ENCODE measurements at regions not wholly inside any gene's neighbourhood (a gene's known extent, or its start where the extent isn't known, plus 50 kb on each side); places are given as distances from the start of the nearest gene placed in this dataset.

DNA sequence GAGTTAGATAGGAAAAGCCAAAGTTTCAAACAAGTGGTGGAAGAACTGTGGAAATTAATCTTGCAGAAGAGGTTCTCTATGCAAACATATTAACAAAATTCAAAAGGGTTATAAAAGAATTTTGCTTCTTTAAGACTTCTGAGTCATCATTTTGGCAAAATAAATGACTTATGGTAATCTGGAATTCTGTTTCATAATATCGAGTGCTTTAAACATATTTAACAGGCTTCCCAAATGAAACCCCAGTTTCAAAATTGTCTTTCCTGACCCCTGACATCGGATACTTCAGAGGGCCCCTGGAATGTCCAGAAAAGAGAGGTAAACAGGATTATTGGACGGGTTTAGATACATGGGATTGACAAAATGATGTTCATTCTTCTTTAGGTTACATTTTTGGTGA lies 444.6 kb downstream of the HTR7 start:
- no peaks in the 10 kb centered on the region for H3K4me1 Mint-ChIP-seq
- H3K9me3 Mint-ChIP-seq = peaks cover 13% of the 10 kb centered on the region
- H3K27ac Mint-ChIP-seq = no peak overlapping the region
- no peak for ATAC-seq
- H3K27me3 Mint-ChIP-seq = no peaks in the 10 kb centered on the region
- no peak for DNase-seq
- no peak overlapping the region for H3K4me3 Mint-ChIP-seq
- peaks cover 1% of the 10 kb centered on the region for H3K36me3 Mint-ChIP-seq (ENCODE audit: low read depth)

DNA sequence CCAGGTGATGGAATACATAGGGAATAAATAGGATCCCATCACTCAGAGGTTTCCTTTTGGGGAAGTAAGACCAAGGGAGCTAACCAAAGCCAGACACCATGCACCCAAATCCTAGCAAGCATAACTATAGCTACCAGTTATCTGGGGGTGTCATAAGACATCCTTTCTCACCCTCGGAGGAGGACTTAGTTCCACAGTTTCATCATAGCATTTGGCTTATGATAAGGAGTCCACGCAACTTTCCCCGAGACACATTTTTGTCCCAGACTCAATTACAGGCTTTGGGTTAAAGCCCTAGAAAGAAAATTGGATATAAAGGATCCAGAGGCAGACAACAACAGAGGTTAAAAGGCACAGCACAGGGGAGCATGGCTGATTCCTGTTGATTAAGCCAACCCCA lies 442.9 kb downstream of the HTR7 start:
- Mint-ChIP-seq H3K27ac (no peak overlapping the region), H3K9me3 (peaks cover 10% of the 10 kb centered on the region), H3K27me3 (no peaks in the 10 kb centered on the region), H3K36me3 (ENCODE audit: low read depth) (peaks cover 1% of the 10 kb centered on the region), H3K4me1 (no peaks in the 10 kb centered on the region), H3K4me3 (no peak overlapping the region)
- DNase-seq (no peak), ATAC-seq (no peak)

DNA sequence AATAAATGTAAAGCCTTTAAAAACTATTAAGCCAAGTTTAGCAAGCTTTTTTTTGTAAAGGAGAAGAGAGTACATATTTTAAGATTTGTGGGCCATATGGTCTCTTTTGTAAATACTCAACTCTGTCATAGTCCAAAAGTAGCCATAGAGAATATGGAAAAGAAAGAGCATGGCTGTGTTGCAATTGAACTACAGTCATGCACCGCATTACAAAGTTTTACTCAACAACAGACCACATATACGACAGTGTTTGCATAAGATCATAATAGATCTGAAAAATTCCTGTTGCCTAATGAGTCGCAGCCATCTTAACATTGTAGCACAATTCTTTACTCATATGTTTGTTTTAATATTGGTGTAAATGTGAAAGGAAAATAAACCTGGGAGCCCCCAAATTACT lies 440.8 kb downstream of the HTR7 start:
- Mint-ChIP-seq H3K27ac (no peak overlapping the region), H3K4me1 (no peaks in the 10 kb centered on the region), H3K9me3 (peaks cover 4% of the 10 kb centered on the region), H3K27me3 (no peaks in the 10 kb centered on the region), H3K36me3 (ENCODE audit: low read depth) (no peaks in the 10 kb centered on the region), H3K4me3 (no peak overlapping the region)
- DNase-seq (no peak), ATAC-seq (no peak)

DNA sequence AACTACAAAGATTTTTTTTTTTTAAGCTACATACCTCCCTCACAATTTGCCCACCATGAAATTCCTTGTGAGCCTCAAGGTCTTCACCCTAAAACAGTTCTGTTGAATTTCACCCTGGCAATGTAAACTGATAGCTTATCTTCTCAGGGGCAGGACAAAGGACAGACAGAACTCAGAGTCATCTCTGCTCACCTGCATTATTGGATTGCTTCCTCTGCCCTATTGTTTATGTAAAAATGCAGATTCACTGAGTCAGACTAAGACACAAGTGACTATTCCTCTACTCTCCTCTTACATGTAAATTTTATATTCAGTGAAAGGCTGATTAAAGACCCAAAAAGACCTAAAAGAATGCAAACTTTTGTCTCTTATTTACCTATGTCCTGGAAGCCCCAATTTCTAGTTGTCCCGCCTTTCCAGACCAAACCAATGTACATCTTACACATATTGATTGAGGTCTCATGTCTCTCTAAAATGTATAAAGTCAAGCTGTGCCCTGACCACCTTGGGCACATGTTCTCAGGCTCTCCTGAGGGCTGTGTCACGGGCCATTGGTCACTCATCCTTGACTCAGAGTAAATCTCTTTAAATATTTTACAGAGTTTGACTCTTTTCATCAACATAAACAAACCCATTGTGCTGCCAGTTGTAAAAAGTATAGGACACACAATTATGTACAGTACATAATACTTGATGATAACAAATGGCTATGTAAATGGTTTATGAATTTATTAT lies 440.2 kb downstream of the HTR7 start:
- DNase-seq (no peak), ATAC-seq (no peak)

DNA sequence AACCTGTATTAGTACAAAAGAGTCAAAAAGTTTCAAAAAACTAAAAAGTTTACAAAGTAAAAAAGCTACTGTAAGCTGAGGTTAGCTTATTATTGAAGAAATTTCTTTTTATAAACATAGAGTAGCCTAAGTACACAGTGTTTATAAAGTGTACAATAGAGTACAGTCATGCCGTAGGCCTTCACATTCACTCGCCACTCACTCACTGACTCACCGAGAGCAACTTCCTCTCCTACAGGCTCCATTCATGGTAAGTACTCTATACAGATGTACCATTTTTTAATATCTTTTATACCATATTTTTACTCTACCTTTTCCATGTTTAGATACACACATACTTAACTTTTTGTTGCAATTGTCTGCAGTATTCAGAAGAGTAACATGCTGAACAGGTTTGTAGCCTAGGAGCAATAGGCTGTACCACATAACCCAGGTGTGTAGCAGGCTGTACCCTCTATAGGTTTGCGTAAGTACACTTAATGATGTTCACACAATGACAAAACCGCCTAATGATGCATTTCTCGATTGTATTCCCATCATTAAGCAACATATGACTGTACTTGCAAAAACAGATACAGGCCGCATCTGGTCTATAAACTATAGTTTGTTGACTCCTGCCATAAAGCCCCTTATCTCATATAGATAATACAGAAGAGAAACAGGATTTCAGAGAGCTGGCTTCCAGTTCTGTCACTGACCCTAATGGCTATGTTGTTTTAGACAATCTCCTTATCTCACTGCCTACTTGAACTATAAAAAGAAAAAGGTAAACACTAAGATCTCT lies 438.8 kb downstream of the HTR7 start:
- Mint-ChIP-seq H3K27me3 (no peaks in the 10 kb centered on the region), H3K36me3 (ENCODE audit: low read depth) (no peaks in the 10 kb centered on the region), H3K27ac (no peak overlapping the region), H3K9me3 (peaks cover 9% of the 10 kb centered on the region), H3K4me3 (no peak overlapping the region), H3K4me1 (no peaks in the 10 kb centered on the region)
- ATAC-seq = no peak
- no peak for DNase-seq

More for the DNA sequence above, 440.2 kb downstream of the HTR7 start:
- Mint-ChIP-seq H3K4me1 (no peaks in the 10 kb centered on the region), H3K4me3 (no peak overlapping the region), H3K27me3 (no peaks in the 10 kb centered on the region), H3K9me3 (peaks cover 4% of the 10 kb centered on the region), H3K36me3 (ENCODE audit: low read depth) (no peaks in the 10 kb centered on the region), H3K27ac (no peak overlapping the region)

DNA sequence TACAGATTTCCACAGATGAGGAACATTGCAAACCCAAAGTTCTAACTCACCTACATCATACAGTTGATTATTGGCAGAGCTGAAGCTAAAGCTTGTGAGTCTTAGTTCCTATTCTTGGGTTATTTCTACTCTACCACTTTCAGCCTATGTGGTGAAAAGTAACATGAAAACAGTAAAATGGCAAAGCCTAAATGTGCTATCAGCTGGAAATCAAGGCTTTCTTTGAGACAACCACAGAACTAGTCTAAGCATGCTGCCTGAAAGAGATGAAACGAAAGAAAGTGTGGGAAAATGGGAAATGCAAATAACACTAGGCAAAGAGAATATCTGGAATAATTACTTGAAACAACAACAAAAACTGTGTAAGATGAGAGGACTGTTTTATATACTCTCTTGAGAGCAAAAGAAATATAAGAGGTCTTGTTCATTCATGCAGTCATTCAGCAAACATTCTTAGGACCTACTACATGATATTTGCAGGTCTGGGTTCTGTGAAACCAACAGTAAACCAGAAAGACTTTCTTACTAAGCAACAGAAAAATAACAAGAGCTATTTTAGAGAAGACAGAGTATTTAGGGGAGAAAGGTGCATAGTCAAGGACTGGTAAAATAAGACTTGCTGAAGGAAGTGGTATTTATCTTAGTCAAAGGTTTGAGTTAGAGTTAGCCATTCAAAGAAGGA lies 437.1 kb downstream of the HTR7 start:
- Mint-ChIP-seq H3K4me3 (no peak overlapping the region), H3K27me3 (no peaks in the 10 kb centered on the region), H3K4me1 (no peaks in the 10 kb centered on the region), H3K9me3 (peaks cover 9% of the 10 kb centered on the region), H3K36me3 (ENCODE audit: low read depth) (no peaks in the 10 kb centered on the region), H3K27ac (no peak overlapping the region)
- no peak for DNase-seq
- ATAC-seq = no peak

DNA sequence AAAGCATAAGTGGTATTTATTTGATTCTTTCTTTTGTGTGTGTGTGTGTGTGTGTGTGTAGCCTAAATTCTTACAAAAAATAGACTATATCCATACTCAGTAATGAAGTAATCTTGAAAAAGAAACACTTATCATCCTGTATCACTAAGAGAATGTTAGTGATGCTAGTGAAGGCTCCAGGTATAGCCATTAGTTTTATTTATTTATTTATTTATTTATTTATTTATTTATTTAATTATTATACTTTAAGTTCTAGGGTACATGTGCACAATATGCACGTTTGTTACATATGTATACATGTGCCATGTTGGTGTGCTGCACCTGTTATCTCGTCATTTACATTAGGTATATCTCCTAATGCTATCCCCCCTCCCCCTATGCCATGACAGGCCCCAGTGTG lies 436.0 kb downstream of the HTR7 start:
- H3K4me1 Mint-ChIP-seq = no peaks in the 10 kb centered on the region
- no peaks in the 10 kb centered on the region for H3K36me3 Mint-ChIP-seq (ENCODE audit: low read depth)
- no peak for DNase-seq
- no peaks in the 10 kb centered on the region for H3K27me3 Mint-ChIP-seq
- H3K4me3 Mint-ChIP-seq = no peak overlapping the region
- H3K27ac Mint-ChIP-seq = no peak overlapping the region
- peaks cover 14% of the 10 kb centered on the region for H3K9me3 Mint-ChIP-seq
- ATAC-seq = no peak

DNA sequence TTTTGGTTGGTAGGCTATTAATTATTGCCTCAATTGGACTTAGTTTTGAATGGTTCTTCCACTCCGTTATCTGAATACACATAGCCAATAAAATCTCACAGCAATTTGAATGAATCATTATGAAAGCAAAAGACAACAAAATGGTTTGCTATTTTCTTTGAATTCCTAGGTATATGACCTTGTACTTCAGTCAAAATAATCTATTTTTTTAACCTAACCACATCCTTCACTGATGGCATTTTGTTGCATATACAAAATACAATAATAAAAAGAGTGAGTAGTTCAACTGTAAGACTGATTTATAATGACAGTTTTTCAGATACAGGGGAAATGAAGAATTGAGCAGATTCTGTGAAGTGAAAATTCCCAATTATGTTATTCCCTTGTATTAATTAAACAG lies 433.1 kb downstream of the HTR7 start:
- Mint-ChIP-seq H3K27ac (no peak overlapping the region), H3K4me1 (no peaks in the 10 kb centered on the region), H3K36me3 (ENCODE audit: low read depth) (no peaks in the 10 kb centered on the region), H3K4me3 (no peak overlapping the region), H3K9me3 (peaks cover 14% of the 10 kb centered on the region), H3K27me3 (no peaks in the 10 kb centered on the region)
- DNase-seq = no peak
- ATAC-seq = no peak

DNA sequence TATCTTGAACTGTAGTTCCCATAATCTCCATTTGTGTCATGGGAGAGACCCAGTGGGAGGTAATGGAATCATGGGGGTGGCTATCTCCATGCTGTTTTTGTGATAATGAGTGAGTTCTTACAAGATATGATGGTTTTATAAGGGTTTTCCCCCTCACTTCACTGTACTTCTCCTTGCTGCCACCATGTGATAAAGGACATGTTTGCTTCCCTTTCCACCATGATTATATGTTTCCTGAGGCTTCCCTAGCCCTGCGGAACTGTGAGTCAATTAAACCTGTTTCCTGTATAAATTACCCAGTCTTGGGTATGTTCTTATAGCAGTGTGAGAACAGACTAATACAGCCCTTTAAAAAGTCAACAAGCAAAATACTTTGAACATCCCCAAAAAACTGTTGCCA lies 427.7 kb downstream of the HTR7 start:
- DNase-seq (no peak), ATAC-seq (no peak)
- H3K27ac Mint-ChIP-seq = no peak overlapping the region
- peaks cover 3% of the 10 kb centered on the region for H3K27me3 Mint-ChIP-seq
- H3K36me3 Mint-ChIP-seq (ENCODE audit: low read depth) = no peaks in the 10 kb centered on the region
- H3K4me1 Mint-ChIP-seq = no peaks in the 10 kb centered on the region
- H3K9me3 Mint-ChIP-seq = peaks cover 5% of the 10 kb centered on the region
- H3K4me3 Mint-ChIP-seq = no peak overlapping the region

DNA sequence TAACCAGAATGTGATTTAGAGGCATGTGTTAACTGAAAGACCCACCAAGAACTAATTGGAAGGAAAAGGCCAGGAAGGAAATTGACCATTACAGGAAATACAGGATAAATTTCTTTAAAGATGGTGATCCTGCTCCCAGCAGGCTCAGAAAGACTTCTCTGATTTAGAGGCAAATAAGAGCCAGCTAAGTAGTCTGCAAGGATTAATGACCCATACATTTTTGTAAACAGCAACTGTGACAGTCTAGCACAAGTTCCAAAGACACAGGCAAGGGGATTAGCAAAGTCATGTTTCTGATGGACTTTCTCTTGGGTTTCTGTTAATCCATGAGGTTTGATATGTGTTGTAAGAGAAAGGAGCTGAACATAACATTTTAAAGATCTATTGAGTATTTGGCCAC lies 425.0 kb downstream of the HTR7 start:
- Mint-ChIP-seq H3K27me3 (peaks cover 6% of the 10 kb centered on the region), H3K27ac (no peak overlapping the region), H3K4me1 (no peaks in the 10 kb centered on the region), H3K36me3 (ENCODE audit: low read depth) (no peaks in the 10 kb centered on the region), H3K9me3 (no peaks in the 10 kb centered on the region), H3K4me3 (no peak overlapping the region)
- DNase-seq (no peak), ATAC-seq (no peak)

DNA sequence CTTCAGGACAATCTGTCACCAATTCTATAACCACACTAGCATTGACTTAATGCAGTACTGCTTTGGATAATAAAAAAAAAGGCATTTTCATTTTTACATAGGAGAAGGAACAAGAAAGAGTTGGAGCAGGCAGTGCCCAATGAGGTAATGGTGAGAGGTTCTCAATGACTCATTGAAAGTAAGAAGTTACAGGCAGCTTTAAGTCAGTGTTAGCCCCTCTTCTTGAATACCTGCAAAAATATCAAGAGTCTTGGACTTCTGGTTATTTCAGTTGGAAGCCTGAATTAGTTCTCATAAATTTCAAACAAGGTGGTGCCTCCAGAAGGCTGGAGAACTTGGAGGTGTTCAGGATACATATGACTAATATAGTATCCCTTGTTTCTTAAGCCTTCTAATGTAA lies 422.5 kb downstream of the HTR7 start:
- ATAC-seq = no peak
- H3K36me3 Mint-ChIP-seq (ENCODE audit: low read depth) = no peaks in the 10 kb centered on the region
- peaks cover 6% of the 10 kb centered on the region for H3K27me3 Mint-ChIP-seq
- no peak overlapping the region for H3K4me3 Mint-ChIP-seq
- H3K9me3 Mint-ChIP-seq = peaks cover 3% of the 10 kb centered on the region
- no peak for DNase-seq
- no peak overlapping the region for H3K27ac Mint-ChIP-seq
- no peaks in the 10 kb centered on the region for H3K4me1 Mint-ChIP-seq

DNA sequence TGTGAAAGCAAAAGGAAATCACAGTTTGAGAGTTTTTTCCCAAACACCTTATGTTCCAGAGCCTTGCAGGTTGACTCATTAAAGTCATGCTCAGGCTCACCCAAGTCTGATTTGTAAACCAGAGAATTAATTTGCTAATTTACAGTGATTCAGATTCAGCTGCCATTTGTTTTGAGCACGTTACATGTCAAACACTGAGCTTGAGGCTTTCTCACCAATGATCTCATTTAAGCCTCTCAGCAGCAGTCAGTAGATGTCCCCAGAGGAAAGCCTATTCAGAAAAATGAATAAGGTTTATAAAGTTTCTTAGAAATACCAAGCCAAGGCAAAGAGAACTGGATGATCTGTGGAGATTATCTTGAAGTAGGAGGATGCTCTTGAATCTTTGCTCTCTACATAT lies 420.4 kb downstream of the HTR7 start:
- Mint-ChIP-seq H3K9me3 (peaks cover 12% of the 10 kb centered on the region), H3K36me3 (ENCODE audit: low read depth) (no peaks in the 10 kb centered on the region), H3K4me3 (no peak overlapping the region), H3K27ac (no peak overlapping the region), H3K27me3 (peaks cover 6% of the 10 kb centered on the region), H3K4me1 (no peaks in the 10 kb centered on the region)
- no peak for DNase-seq
- ATAC-seq = no peak

DNA sequence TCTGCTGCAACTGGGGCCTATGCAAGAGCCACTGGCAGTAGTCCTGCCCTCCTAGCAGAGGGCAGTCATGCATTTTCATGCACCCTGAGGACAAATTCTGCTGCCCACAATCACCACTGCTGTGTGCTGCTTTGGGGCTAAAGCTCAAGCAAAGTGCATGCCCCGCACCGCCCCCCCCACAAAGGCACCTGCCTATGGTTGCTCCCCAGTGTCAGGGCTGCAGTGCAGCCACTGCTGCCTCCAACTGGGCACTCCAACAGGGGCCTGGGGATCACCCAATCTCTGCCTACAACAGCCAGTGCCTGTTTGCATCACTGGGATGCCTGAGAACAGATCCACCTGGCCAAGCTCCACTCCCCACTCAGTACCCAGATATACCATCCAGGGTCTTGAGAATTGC lies 417.0 kb downstream of the HTR7 start:
- Mint-ChIP-seq H3K36me3 (ENCODE audit: low read depth) (no peaks in the 10 kb centered on the region), H3K27me3 (peaks cover 3% of the 10 kb centered on the region), H3K4me1 (no peaks in the 10 kb centered on the region), H3K27ac (no peak overlapping the region), H3K9me3 (peaks cover 28% of the 10 kb centered on the region), H3K4me3 (no peak overlapping the region)
- DNase-seq (no peak), ATAC-seq (no peak)

DNA sequence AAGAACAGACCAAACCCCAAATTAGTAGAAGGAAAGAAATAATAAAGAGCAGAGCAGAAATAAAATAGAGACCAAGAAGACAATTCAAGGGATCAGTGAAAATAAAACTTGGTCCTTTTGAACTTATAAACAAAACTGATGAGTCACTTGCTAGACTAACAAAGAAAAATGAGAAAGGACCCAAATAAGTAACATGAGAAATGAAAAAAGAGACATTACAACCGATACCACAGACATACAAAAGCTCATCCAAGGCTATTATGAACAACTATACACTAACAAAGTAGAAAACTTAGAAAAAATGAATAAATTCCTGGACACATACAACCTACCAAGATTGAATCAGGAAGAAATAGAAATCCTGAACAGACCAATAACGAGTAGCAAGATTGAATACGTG lies 414.5 kb downstream of the HTR7 start:
- Mint-ChIP-seq H3K4me1 (no peaks in the 10 kb centered on the region), H3K9me3 (peaks cover 34% of the 10 kb centered on the region), H3K36me3 (ENCODE audit: low read depth) (no peaks in the 10 kb centered on the region), H3K27me3 (no peaks in the 10 kb centered on the region), H3K4me3 (no peak overlapping the region), H3K27ac (no peak overlapping the region)
- DNase-seq (no peak), ATAC-seq (no peak)

DNA sequence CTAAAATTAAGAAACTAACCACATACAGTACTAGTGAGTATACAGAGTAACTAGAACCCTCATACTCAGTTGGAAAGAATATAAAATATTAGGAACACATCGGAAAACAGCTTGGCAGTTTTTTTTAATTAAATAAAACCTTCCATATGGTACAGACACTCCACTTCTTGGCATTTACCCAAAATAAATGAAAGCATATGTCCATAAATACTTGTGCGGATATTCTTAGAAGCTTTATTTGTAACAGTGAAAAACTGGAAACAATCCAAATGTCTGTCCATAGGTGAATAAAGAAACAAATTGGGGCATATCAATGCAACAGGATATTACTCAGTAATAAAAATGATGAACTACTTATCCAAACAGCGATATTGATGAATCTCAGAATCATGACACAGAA lies 410.0 kb downstream of the HTR7 start:
- Mint-ChIP-seq H3K9me3 (peaks cover 19% of the 10 kb centered on the region), H3K27me3 (no peaks in the 10 kb centered on the region)

More for the DNA sequence above, 410.0 kb downstream of the HTR7 start:
- no peaks in the 10 kb centered on the region for H3K36me3 Mint-ChIP-seq (ENCODE audit: low read depth)
- H3K27ac Mint-ChIP-seq = no peak overlapping the region
- H3K4me3 Mint-ChIP-seq = no peak overlapping the region
- ATAC-seq = no peak
- DNase-seq = no peak
- no peaks in the 10 kb centered on the region for H3K4me1 Mint-ChIP-seq

All from activated naive CD8-positive, alpha-beta T cell treated with anti-CD3 and anti-CD28 coated beads, Interleukin-2, amount 50 U/mL, for 24 hours (primary cell).